Activated naive CD4-positive, alpha-beta T cell (primary cell): ENCODE measurements at regions not wholly inside any gene's neighbourhood (a gene's known extent, or its start where the extent isn't known, plus 50 kb on each side); places are given as distances from the start of the nearest gene placed in this dataset.

ENCODE experiments used
- DNase-seq, 4 experiments: peaks; one replicate each; lab custom pipeline; 2025; lab: John Stamatoyannopoulos, UW

DNA sequence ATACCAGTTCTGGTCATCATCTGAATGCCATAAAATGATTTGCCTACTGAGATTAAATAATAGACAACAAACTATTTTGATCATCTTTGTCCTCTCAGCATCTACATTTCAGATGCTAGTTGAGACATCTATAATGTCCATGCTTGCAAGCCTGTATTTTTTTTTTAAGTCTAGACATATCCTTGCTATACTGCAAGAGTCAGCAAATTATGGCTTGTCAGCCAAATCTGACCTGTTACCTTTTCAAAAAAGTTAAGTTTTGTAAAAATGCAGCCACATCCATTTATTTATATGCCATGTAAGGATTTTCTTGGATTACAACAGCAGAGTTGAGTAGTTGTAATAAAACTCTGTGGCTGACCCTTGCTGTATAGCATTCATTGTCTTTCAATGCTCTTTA, 1355.7 kb upstream of the FAM98A start:
- DNase-seq: no peak

GRCh38 chr2:34950797-34951196, 1351.7 kb upstream of the FAM98A start:
- no peak for DNase-seq

GRCh38 chr2:34949316-34949715, 1350.2 kb upstream of the FAM98A start:
- no peak for DNase-seq

GRCh38 chr2:34936089-34936488, 1337.0 kb upstream of the FAM98A start:
- no peak for DNase-seq

GRCh38 chr2:34912084-34912483, 1313.0 kb upstream of the FAM98A start:
- DNase-seq: no peak

DNA sequence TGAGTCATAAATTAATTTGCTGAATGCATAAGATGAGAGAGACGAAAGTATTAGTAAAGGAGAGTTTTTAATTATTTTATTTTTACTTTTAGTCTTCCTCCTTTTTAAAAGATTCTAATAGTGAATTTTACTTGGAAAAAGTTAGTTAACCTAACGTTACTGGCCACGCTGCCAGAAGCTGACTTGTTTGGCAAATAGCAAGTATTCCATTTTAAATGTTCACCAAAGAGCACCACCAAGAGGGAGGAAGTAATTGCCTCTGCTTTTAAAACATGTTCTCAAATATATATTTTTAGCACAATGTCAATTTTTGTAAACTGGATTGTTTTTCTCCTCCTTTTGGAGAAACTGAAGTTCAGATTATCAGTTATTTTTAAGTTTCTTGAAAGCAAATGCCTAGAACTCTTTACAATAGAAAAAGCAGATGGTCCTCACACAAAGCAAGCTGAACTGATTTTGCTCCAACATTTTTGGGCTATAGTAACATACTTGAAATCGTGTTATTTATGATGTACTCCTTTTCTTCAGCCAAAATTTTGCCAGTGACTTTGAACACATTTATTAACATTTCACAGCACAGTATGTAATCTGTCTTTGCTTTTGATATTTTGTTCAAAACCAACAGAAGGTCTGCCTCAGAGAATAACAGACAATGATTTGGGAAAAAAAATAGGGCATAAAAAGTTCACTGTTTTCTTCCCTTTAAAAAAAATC, 1311.0 kb upstream of the FAM98A start:
- DNase-seq: no peak

DNA sequence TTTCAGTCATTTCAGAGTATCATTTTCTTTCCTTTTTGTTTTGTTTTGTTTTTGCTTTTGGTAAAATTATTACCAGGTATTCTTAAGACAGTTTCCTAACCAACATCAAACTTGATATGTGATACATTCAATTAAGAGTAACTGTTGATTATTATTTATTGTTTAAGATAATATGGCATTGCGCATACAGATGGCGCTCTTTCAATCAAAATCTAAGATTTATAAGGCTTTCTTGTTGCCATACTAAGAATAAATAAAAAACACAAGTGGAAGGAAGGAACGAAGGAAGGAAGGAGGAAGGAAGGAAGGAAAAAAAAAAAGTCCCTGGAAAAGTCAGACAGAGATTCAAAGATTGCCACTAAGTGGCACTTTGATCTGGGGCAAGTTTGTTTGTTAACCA, 1308.7 kb upstream of the FAM98A start:
- no peak for DNase-seq

GRCh38 chr2:34901739-34902138, 1302.6 kb upstream of the FAM98A start:
- no peak for DNase-seq

DNA sequence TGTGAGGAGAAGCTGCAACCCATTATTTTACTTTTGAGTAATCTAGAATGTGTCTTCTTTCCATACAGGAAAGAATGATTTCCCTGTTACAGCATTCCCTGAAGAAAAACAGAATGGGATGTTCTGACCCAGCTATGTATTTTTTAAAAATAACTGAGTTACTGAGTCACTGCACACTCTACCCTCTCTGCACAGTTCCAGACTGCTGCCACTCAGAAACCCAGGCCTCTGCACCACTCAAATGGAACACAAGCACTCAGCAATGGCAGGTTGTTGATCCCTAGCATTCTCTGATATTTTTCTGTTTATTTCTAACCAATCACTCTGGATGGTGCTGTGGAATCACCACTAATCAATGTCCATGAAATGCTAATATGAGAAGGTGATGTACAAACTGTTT, 1300.0 kb upstream of the FAM98A start:
- DNase-seq: no peak

DNA sequence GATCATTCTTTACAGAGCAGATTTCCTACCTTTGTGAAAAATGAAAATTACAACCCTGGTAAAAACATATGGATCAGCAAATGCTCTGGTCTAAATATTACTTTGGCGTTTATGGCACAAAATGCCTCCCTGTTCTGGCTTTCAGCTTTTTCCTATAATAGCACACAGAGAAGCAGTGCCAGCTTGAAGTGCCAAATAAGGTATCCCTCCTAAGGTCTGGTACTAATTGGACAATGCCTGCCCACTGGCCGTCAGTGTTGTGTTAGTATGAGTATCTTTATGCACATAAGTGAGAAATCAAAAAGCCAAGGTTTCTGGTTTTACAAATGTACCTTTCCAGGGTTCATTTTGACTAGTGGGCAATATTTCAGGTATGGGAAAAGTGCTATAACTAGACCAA, 1293.7 kb upstream of the FAM98A start:
- no peak for DNase-seq

DNA sequence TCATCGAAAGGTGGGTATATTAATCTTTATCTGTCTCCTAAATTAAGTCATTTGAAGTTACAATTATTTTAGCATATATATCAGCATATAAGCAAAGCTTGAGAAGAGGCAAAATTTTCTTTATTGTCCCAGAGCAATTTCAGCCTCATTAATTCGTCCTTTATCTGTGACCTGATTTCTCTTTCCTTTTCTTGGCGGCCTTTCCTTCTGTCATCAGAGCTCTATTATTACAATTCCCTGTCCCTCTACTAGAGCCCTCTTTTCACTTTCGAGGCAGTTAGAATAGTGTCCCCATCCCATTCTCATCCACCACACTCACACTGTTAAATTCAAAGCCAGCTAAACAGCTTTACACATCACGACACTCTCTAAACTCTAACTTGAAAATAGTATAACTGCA, 1293.2 kb upstream of the FAM98A start:
- no peak for DNase-seq

DNA sequence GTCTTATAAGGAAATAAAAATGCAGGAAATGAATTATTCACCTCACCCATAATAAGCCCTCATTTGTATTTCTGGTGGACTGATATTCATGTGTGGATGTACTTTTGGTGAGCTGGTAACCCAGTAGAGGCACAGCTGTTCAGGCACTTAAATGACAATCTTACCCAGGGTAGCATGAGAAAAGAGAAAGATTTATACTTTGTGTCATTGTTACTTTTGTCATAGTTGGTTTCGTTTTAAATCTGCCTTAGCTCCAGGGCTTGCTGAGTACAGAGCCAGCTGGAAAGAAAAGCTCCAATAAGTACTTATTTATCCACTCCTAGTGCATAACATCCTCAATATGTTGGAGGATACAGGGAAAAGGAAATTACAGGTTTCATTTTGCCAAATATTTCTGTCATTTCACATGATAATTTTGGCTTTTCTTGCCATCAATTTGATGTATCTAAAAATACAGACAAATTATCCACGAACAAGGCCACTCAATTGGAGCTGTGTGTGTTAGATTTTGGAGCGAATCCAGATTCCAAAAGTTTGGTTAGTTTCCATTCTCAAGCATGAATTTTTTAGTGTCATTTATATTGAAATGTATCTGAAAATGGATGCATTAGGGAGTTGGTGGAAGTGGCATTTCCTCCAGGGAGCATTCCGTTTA, 1276.1 kb upstream of the FAM98A start:
- no peak for DNase-seq

DNA sequence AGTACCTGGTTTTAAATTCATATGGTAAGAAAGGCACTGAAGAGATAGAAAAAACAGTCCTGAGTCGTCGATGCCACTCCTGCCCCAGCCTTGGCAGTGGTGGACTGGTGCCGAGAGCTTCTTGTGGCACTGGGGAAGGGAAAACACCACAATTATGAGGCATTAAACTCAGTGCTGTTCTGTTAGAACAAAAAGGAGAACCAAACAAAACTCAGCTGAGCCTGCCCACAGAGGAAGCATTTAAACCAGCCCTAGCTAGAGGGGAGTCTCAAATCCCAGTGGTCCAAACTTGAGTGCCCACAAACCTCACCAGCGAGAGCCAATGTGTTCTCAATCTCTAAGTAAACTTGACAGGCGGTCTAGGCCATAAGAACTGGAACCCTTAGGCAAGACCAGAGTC, 1254.5 kb upstream of the FAM98A start:
- DNase-seq: no peak

DNA sequence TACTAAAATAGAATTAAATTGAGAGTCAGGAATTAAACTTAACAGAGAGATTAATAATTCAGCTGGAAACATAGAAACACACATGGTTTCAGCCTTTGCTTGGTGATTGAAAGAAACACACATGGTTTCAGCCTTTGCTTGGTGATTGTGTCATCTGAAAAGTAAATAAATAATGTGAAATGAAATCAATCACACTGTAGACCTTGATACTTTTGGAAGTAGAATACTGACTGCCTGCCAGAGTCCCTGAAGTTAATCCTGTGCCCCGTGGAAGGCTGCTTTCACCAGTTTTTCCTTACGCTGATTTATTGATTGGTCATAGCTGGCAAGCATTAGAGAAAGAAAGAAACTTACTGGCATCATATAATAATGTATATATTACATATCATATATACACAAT, 1252.7 kb upstream of the FAM98A start:
- no peak for DNase-seq

DNA sequence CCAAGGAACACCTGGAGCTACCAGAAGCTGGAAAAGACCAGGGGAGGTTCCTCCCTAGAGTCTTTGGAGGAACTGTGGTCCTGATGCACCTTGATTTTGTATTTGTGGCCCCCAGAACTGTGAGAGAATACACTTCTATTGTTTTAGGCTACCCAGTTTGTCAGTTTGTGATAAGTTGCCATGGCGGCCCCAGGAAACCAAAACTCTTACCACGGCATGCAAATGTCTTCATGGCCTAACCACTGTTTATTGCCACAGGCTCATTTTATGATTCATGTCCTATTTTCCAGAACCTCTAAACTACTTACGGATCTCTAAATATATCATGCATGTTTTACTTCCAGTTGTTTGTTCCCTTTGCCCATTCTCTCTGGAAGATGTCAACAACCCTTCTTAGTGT, 1250.7 kb upstream of the FAM98A start:
- no peak for DNase-seq

- no peak for DNase-seq
Measured at GRCh38 chr2:34848691-34849090, 1249.6 kb upstream of the FAM98A start.

GRCh38 chr2:34848132-34848531, 1249.0 kb upstream of the FAM98A start:
- no peak for DNase-seq

DNA sequence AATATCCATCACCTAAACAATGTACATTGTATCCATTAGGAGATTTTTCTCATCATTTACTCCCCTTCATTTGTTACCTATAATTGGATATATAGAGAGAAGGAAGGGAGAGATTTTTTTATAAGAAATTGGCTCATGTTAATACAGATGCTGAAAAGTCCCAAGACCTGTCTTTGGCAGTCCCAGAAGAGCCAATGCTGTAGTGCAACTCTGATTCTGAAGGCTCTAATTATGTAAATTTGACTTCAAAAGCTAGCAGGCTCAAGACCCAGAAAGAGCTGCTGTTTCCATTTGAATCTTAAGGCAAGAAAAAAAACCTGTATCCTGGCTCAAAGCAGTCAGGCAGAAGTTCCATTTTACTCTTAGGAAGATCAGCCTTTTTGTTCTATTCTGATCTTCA, 1245.5 kb upstream of the FAM98A start:
- DNase-seq: no peak

- DNase-seq: no peak
Measured at GRCh38 chr2:34838408-34838807, 1239.3 kb upstream of the FAM98A start.

- no peak for DNase-seq
Measured at GRCh38 chr2:34836361-34836760, 1237.3 kb upstream of the FAM98A start.

GRCh38 chr2:34831096-34831495, 1232.0 kb upstream of the FAM98A start:
- DNase-seq: no peak

GRCh38 chr2:34828481-34828880, 1229.4 kb upstream of the FAM98A start:
- no peak for DNase-seq

DNA sequence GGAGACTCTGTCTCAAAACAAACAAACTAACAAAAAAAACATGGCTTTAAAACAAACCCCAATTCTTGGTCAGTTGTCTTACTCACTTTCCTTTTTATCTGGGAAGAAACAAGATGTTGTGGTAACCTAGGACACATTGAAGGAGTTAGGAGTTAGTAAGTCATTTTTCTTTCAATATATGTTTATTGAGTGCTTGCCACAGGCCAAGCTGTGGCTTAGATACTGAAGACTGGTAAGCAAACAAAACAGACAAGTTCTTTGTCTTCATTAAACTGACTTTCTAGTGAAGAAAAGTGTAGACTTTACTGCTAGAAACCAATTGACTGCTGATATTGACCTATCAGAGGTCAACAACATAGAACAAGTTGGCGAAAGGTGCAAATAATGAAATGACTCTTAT, 1228.3 kb upstream of the FAM98A start:
- DNase-seq: no peak

- DNase-seq: no peak
Measured at GRCh38 chr2:34825686-34826085, 1226.6 kb upstream of the FAM98A start.
